ENCODE measurements at regions not wholly inside any gene's neighbourhood (a gene's known extent, or its start where the extent isn't known, plus 50 kb on each side); places are given as distances from the start of the nearest gene placed in this dataset.
"Not testable (repeated sequence)": the region's sequence is repeated elsewhere in the genome, so short reads cannot be mapped to it uniquely, and the experiment has no call there.

DNA sequence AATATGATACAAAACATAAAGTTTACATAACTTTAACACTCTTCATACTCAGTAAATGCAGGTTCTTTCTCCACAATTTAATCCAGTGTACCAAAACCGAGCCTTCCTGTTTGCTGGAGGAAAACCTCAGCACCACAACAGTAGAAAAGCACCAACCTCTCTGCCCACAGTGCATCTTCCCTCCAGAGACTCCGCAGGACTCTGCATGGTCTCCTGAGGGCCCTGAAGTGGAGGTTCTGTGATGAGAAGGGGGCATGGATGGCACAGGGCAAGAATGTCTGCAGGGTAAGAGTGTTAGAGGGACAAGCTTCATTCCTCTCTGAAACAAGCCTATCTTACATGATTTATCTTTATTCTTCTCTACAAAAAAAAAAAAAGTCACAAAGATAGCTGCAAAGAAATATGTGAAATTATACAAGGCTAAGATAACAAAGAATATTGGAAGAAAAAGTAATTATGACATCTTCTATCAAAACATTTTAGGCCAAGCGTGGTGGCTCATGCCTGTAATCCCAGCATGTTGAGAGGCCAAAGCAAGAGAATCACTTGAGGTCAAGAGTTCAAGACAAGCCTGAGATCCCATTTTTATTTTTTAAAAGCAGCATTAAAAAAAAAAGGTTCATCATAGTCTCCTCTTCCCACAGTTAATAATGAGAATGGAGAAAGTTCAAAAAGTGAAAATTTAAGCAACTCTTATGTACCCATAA, 102.0 kb downstream of the VPREB1 start:
- no peak for DNase-seq (ENCODE audit: low spot score)

DNA sequence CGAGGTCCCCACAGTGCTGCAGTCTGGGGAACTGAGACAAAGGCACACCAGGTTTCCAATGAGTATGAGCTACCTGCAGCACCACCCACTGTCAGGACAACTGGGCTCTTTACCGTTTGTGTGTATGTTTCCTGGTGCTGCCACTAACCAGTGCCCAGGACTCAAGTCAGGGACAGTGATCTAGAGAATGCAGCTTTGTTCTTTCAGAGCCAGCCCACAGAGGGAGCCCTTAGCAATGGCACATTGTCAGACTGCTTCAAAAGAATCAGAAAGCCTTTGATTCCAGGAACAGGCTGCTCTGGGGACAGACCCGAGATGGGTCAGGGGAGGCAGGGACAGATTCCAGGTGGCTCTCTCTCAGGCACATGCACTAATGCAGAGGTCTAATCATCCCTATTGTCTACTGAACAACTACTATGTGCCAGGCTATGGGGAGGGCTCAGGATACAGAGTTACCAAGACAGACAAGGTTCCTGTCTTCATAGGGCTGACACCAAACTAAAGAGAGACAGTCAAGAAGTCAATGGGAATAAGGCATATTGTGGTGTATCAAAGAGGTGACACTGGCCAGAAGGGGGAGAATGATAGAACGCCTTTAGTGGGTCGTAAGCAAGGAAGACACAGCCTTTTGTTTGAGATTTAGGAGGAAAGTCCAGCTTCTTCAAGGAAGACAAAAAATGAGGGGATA, 103.7 kb downstream of the VPREB1 start:
- DNase-seq (ENCODE audit: low spot score) = no peak

DNA sequence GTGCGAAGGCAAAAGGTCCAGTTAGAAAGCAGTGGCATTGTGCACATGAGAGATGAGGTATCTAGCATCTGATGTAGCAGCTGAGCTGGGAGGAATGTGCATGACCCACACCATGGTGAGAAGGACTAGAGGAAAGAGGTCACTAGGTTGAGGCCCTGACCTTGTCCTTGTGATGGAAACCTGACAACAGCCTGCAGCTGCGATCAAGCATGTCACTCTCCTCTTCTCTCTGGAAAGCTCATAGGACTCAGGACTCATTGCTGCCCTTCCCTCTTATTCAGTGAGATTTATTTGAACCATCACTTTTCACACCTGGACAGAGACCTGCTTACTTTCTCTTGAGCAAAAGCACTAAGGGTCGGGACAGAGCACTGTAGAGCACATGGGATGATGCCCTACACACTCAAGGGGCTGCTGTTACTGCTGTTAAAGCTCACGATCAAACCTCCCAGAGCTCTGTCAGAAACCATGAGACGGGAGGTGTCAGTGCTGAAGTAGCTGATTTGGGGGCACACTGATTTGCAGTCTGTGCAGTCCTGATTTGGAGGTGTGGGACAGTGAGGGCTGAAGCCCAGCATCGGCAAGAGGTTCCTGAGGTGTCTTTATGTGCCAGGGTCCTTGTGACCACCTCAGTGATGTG, 104.3 kb downstream of the VPREB1 start:
- no peak for DNase-seq (ENCODE audit: low spot score)

DNA sequence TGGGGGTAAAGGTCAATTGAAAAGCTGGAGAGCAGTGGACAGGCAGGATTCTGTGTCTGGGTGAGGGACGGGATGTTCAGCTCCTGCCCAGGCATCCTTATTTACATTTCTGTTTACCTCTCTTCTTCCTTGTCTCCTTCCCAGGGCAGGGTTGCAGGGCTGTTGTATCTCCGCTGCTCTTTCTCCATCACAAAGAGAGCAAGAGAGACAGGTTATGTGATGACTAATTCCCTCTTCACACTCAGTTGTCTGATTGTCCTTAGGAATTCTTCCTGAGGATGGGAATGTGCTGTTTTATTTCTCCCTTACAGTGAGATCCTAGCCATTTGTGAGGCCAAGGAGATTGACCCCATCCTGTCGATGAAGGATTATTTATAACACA, 104.9 kb downstream of the VPREB1 start:
- DNase-seq (ENCODE audit: low spot score) = no peak

DNA sequence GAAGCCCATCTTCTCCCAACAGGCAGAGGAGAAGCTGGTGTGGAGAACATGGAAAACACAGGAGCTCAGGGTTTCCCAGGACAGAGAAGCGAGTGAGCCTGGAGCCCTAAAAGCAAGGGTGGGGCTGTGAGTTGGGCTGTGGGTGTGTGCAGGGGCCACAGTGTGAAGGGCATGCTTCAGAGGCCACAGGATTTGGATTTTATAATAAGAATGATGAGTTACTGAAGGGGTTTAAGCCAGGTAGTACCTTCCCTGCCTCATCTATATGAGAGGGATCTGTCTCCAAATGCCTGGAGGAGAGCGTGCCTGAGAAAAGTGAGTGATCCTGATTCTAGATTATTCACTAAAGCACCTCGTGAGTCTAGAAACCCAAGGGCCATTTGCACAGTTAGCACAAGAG, 106.8 kb downstream of the VPREB1 start:
- no peak for DNase-seq (ENCODE audit: low spot score)

DNA sequence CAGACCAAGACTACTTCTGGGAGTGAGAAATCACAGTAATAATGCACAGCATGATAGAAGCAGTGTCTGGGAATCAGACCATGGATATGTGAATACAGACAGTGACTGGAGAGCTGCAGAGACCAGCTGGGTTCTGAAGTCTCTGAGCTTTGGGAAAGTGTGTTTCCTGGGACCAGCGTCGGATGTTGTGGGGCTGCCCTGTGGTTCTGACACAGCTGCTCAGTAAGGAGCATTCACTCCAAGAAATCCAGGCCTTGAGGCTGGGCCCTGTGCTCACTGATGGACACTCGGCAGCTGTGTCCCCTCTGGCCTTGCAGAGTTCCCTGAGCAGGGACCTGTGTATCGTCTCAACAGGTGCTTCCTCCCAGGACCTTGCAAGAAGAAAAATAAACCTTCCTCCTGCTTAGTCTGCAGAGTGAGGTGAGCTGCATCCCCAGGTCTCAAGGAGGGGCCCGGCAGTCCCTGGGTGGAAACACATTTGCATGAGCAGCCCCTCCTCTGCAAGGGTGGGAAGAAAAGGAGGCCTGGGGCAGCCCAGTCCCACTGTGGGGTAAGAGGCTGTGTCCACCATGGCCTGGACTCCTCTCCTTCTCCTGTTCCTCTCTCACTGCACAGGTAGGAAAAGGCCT, 107.9 kb downstream of the VPREB1 start:
- DNase-seq (ENCODE audit: low spot score) = no peak

DNA sequence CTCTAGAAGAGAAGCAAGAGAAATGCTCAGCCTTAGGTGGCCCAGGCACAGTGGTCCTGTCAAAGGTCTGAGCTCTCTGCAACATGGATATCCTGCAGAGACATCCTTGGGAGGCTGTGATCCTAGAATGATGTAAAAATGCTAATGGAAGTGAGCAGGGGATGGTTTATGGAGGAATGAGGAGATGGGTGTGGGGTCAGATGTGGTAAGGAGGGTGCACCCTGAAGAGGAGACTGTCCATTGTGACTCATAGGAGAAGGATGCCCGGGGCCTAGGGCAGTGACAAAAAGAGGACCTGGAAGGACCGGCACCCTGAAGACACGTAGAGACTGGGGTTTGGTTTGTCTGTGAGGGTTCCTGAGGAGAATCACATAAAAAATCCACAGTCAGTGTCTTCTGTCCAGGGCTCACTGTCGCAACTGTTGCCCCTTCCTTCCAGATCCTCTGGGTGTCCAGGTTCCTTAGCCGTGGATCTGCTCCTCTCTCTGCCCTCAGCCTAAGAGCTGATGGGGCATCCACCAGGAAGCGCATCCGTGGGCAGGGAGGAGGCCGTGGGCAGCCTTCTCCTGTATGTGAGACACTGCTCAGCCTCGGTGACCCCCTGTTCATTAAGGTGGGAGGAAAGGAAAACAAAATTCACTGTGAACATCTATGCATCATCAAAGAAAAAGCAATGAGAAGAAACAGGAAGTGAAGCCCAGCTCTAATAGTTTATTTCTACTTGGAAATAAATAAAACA, 110.7 kb downstream of the VPREB1 start:
- DNase-seq (ENCODE audit: low spot score) = no peak

DNA sequence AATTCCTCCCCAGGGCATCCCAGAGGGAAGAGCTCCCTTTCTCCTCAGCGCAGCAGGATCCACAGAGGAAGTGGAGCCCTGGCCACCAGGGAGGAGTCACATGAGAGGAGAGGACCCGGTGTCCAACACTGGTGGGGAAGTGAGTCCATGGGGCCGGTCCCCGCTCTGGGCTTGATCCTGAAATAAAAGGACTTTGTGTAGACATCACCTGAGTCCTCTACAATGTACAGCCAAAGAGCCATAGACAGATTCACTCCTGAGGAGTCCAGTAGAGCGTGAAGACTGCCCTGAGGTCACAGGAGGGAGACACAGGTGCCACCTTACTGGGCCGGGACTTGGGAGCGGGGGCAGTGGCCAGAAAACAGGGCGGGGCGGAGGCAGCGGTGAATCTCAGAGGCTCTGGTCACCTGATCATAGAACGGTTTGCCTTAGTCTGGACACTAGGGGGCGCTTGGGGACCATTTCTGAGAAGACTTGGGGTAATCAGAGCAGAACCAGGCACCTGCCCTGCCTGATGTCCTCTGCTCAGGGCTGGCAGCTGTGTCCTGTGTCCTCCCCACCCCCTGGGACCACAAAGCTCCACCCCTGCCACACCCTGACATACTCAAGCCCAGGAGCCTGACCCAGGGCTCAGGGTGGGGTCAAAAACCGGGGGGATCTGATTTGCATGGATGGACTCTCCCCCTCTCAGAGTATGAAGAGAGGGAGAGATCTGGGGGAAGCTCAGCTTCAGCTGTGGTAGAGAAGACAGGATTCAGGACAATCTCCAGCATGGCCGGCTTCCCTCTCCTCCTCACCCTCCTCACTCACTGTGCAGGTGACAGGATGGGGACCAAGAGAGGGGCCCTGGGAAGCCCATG, 112.7 kb downstream of the VPREB1 start:
- peak; percentile 65 for DNase-seq (ENCODE audit: low spot score)

DNA sequence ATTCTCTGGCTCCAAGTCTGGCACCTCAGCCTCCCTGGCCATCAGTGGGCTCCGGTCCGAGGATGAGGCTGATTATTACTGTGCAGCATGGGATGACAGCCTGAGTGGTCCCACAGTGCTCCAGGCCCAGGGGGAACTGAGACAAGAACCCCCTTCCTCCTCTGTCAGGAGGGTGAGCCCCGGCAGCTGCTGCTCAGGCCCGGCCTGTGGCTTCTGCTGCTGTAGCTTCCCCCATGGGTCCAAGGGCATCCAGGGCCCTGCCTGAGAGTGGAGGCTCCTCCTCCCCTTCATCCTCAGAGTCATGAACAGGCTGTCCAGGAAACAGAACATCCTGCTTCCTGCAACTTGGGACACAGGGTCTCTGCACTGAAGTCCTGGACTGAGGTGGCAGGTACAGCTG, 113.6 kb downstream of the VPREB1 start:
- DNase-seq (ENCODE audit: low spot score) = no peak

DNA sequence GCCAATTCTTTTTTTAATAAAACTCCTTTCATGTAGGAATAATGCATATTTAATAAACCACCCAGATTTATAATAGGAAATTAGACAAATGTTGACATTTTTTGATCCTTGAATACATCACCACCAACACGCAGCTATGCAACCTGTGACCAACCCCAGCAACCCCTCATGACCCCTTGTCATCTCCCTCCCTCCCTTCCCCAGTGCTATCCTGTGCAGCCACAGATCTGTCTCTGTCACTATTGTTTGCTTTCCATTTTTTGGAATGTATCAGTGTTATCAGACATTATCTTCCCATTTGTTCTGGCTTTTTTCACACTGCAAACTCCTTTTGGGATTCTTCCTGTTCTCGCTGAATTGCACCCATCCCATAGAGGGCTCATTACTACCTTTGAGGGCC, 114.1 kb downstream of the VPREB1 start:
- DNase-seq (ENCODE audit: low spot score) = no peak

DNA sequence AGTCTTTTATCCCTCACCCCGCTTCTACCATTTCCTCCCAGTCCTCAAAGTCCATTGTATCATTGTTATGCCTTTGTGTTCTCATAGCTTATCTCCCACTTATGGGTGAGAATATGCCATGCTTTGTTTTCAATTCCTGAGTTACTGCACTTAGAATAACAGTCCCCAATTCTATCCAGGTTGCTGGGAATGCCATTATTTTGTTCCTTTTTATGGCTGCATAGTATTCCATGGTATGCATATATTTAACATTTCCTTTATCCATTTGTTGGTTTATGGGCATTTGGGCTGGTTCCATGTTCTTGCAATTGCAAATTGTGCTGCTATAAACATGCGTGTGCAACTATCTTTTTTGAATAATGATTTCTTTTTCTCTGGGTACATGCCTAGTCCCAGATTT, 114.9 kb downstream of the VPREB1 start:
- no peak for DNase-seq (ENCODE audit: low spot score)

DNA sequence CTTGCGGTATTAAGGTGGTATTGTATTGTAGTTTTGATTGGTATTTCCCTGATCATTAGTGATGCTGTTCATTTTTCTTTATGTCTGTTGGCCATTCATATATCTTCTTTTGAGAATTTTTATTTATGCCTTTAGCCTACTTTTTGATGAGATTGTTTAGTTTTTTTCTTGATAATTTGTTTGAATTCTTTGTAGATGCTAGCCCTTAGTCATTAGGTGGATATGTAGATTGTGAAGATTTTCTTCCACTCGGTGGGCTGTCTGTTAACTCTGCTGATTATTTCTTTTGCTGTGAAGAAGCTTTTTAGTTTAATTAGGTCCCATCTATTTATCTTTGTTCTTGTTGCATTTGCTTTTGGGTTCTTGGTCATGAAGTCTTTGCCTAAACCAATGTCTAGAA, 115.4 kb downstream of the VPREB1 start:
- DNase-seq (ENCODE audit: low spot score) = no peak

DNA sequence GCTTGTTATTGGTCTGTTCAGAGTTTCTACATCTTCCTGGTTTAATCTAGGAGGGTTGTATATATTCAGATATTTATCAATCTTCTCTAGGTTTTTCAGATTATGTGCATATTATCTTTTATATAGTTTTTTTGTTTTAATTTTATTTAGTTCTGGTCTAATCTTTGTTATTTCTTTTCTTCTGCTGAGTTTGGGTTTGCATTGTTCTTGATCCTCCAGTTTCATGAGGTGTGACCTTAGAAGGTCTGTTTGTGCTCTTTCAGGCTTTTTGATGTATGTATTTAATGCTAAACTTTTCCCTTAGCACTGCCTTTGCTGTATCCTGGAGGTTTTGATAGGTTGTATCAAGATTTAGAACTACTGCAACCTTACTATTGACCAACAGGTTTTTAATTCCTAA, 117.7 kb downstream of the VPREB1 start:
- DNase-seq (ENCODE audit: low spot score) = no peak

DNA sequence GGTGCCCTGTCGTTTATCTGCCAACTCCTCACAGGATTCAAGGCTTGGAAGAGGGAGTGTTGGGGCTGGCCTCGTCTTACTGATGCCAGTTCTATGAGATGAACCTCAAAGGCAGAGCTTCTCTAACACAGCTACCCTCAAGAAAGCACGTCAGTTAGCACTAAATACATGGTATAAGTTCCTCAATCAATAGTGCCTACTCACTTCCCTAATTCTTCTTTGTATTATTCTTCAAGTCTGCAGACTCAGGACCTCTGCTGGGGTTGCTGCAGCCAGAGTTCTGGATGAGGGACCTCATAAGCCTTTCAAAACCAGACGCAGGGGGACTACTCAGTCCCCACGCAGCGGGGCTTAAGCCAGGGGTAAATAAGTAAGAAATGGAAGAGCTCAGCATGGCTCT, 118.3 kb downstream of the VPREB1 start:
- DNase-seq (ENCODE audit: low spot score) = no peak

DNA sequence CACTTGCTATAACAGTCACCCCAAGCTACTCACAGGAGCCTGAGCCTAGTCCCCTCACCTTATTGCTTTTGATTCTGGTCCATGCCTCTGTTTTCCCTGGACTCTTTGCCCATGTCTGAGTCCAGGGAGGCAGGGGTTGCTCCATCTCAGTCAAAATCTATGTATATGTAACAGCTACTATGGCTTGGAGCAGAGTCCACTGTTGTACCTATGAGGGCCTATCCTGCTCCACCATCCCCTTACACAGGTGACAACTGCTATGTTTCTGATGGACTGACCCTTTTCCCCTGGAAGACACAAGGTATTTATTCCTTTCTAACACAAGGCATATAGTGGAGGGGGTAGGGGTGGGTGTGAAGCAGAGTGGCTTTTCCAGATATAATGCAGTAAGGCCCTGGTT, 119.6 kb downstream of the VPREB1 start:
- no peak for DNase-seq (ENCODE audit: low spot score)

DNA sequence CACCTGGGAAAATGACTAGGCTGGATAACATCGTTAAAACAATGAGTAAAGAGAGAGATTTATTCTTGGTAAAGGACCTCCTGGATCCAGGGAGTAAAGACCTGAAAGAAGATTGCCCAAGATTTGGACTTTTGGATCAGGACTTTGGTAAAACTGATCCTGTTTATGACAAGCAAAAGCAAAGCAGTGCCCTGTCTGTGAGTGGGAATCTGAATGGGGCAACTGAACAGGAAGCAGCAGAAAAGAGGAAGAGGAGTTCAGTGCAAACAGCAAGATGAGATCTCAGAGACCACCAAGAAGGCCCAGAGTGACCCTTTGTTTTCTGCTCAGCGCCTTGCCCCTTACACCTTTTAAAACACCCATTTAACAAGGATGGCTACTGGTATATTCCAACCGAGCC, 122.0 kb downstream of the VPREB1 start:
- DNase-seq (ENCODE audit: low spot score) = no peak

DNA sequence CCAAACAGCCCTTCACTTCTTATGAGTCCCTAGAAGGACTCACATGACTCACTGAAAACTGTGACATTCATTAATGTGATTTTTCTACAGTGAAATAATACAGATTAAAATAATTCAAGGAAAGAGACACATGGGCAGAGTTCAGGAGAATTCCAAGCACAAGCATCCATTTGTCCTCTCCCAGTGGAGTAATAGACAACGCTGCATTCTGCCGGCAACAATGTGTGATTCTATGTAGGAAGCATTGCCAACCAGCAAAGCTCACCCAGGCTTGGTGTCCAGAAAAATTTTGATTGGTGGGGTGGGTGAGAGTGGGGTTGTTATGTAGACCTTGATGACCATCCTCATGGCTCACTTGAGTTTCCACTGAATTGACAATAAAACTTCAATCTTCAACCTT, 123.9 kb downstream of the VPREB1 start:
- DNase-seq (ENCODE audit: low spot score) = no peak

DNA sequence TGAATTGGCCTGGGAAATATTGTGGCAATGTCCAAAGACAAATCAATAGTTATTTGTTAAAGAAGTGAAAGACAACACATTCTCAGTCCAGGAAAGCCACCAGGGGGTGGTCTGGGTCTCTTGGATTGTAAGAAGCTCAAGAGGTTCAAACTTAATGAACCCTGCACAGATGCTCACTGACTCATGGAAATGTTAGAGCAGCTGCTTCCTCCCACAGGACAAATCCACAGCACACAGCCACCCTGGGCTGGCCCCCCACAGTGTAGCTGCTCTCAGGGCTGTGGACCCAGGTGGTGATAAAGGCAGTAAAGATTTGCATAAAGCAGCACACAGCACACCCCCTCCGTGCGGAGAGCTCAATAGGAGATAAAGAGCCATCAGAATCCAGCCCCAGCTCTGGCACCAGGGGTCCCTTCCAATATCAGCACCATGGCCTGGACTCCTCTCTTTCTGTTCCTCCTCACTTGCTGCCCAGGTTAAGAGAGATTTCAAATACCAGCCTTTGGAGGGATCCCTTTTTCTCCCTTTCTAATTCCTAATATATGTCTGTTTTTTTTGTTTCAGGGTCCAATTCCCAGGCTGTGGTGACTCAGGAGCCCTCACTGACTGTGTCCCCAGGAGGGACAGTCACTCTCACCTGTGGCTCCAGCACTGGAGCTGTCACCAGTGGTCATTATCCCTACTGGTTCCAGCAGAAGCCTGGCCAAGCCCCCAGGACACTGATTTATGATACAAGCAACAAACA, 124.8 kb downstream of the VPREB1 start:
- not testable (repeated sequence) for DNase-seq (ENCODE audit: low spot score)

DNA sequence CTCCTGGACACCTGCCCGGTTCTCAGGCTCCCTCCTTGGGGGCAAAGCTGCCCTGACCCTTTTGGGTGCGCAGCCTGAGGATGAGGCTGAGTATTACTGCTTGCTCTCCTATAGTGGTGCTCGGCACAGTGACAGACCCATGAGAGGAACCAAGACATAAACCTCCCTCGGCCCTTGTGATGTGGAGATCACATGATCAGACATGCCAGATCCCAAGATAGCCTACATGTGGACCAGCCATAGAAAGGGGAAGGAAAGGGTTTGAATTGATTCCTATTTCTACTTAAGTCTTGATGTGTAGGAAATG, 125.3 kb downstream of the VPREB1 start:
- DNase-seq (ENCODE audit: low spot score) = no peak

DNA sequence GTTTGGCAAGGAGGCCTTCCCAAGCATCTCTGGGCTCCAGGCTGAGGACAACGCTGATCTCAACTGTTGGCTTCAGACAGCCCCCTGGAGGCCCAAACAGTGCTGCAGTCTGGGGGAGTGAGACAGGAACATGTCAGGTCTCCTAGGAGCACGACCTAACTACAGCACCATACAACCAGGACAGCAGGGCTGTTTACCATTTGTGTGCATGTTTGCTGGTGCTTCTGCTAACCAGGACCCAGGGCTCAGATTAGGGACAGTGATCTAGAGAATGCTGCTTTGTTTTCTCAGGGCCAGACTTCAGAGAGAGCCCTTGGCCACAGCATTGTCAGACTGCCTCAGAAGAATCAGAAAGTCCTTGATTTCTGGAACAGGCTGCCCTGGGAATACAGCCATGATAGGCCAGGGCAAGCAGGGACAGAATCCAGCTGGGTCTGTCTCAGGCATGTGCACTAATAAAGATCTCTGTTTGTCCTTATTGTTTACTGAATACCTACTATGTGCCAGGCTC, 126.5 kb downstream of the VPREB1 start:
- no peak for DNase-seq (ENCODE audit: low spot score)

DNA sequence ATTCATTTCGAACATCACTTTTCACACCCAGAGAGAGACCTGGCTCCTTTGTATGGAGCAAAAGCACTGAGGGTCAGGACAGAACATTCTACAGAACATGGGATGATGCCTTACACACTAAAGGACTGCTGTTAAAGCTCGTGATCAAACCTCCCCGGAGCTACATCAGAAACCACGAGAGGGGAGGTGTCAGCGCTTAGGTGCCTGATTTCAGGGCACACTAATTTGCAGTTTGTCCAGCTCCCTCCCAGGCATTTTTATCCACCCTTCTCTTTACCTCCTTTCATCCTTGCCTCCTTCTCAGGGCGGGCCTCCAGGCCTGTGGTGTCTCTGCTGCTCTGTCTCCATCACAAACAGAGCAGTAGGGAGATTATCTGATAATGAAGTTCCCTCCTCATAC, 127.5 kb downstream of the VPREB1 start:
- no peak for DNase-seq (ENCODE audit: low spot score)
